Endothelial cell (in vitro differentiated cells): ENCODE measurements at regions not wholly inside any gene's neighbourhood (a gene's known extent, or its start where the extent isn't known, plus 50 kb on each side); places are given as distances from the start of the nearest gene placed in this dataset.

Experiments
- DNase-seq: peaks from one replicate; pipeline ENCODE4 v3.0.0; 2021; ENCODE audit warnings: low spot score
- H3K27ac Mint-ChIP-seq: one replicate; pipeline ENCODE4 v1.8.0; 2021; ENCODE audit warnings: mixed read lengths, inconsistent platforms; ENCODE audit not compliant: unreplicated experiment
- H3K27me3 Mint-ChIP-seq: one replicate; pipeline ENCODE4 v1.8.0; 2021; ENCODE audit warnings: mild to moderate bottlenecking, moderate library complexity, mixed read lengths, inconsistent platforms; ENCODE audit not compliant: unreplicated experiment
- H3K36me3 Mint-ChIP-seq: one replicate; pipeline ENCODE4 v1.8.0; 2021; ENCODE audit warnings: mild to moderate bottlenecking, low read depth, mixed read lengths, inconsistent platforms; ENCODE audit not compliant: unreplicated experiment
- H3K4me1 Mint-ChIP-seq: one replicate; pipeline ENCODE4 v1.8.0; 2021; ENCODE audit warnings: mild to moderate bottlenecking, mixed read lengths, inconsistent platforms; ENCODE audit not compliant: unreplicated experiment
- H3K4me3 Mint-ChIP-seq: one replicate; pipeline ENCODE4 v1.8.0; 2021; ENCODE audit warnings: mild to moderate bottlenecking, mixed read lengths, inconsistent platforms; ENCODE audit not compliant: unreplicated experiment
- H3K9me3 Mint-ChIP-seq: one replicate; pipeline ENCODE4 v1.8.0; 2021; ENCODE audit warnings: mixed read lengths, inconsistent platforms; ENCODE audit not compliant: unreplicated experiment
- CTCF ChIP-seq: fragments of 200-600 bp; sonication (generic); IDR thresholded peaks from one replicate; pipeline ENCODE4 v1.5.0; 2021; ENCODE audit warnings: antibody characterized with exemption; ENCODE audit not compliant: unreplicated experiment

DNA sequence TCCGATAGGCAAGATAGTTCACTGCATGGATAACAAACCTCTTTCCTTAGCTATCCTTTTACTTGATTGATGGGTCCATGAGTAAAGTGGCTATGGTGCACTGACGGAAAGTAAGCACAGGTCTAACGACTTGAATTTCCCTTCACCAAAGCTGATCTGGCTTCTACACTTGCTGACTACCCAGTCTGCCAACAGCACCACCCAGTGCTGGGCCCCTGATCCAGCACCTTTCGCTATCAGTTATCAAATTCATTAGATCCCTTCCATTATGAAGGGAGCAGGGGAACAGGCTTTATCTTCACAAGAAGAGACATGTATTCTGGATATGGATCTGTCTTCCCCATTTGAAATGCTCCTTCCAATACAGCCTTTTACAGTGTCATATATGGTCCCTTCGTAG, 855.9 kb downstream of the GRID1 start:
- TF ChIP-seq CTCF = no peak
- H3K27me3 Mint-ChIP-seq = no peaks in the 10 kb centered on the region
- no peak for DNase-seq
- H3K9me3 Mint-ChIP-seq = peaks cover 2% of the 10 kb centered on the region
- no peaks in the 10 kb centered on the region for H3K36me3 Mint-ChIP-seq
- no peak overlapping the region for H3K27ac Mint-ChIP-seq
- no peak overlapping the region for H3K4me3 Mint-ChIP-seq
- H3K4me1 Mint-ChIP-seq = no peaks in the 10 kb centered on the region

DNA sequence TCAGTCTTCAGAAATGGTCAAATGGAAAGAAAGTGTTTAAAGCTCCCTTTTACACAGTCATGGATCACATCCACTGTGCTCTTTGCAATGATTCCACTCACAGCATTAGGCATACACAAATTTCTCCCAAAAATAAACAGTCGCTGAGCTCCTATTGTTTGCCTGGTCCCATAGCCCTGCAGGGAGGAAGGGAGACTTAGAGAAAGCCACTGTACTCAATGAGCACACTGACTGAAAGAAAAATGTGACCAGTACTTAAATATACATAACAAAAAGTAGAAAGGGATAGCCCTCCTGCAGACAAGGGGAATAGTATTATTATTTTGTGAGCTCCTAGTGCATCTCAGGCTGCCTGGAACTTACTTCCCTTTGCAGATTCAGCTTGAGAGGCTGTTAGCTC, 853.2 kb downstream of the GRID1 start:
- TF ChIP-seq CTCF = no peak
- Mint-ChIP-seq H3K36me3 (no peaks in the 10 kb centered on the region), H3K27ac (no peak overlapping the region), H3K4me3 (no peak overlapping the region), H3K9me3 (no peaks in the 10 kb centered on the region), H3K27me3 (no peaks in the 10 kb centered on the region), H3K4me1 (no peaks in the 10 kb centered on the region)
- no peak for DNase-seq

DNA sequence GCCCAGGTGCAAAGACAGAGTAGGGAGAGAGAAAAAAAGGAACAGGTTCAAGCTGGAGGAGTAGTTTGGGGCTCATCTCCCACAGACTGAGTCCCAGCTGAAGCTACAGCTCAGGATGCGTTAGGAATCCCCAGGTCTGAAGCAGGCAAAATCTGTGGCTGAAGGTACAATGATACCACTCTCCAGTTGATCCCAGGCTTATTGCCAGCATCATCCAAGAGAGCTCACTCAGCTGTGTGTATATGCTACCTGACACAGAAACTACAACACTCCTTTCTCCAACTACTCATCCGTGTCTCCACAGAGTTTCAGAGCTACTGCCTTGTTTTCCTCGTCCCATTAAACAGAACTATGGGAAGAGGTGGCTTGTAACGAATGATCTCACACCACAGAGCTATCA, 851.3 kb downstream of the GRID1 start:
- Mint-ChIP-seq H3K27ac (no peak overlapping the region), H3K36me3 (no peaks in the 10 kb centered on the region), H3K4me1 (no peaks in the 10 kb centered on the region), H3K4me3 (no peak overlapping the region), H3K27me3 (no peaks in the 10 kb centered on the region), H3K9me3 (no peaks in the 10 kb centered on the region)
- TF ChIP-seq CTCF = no peak
- DNase-seq = no peak

GRCh38 chr10:85524001-85524666, 842.5 kb downstream of the GRID1 start:
- peaks cover 17% of the 10 kb centered on the region for H3K9me3 Mint-ChIP-seq
- peaks cover 6% of the 10 kb centered on the region for H3K27me3 Mint-ChIP-seq
- H3K36me3 Mint-ChIP-seq = no peaks in the 10 kb centered on the region
- peaks cover 14% of the 10 kb centered on the region for H3K4me1 Mint-ChIP-seq
- no peak for DNase-seq
- no peak overlapping the region for H3K27ac Mint-ChIP-seq
- no peak for TF ChIP-seq CTCF
- no peak overlapping the region for H3K4me3 Mint-ChIP-seq

DNA sequence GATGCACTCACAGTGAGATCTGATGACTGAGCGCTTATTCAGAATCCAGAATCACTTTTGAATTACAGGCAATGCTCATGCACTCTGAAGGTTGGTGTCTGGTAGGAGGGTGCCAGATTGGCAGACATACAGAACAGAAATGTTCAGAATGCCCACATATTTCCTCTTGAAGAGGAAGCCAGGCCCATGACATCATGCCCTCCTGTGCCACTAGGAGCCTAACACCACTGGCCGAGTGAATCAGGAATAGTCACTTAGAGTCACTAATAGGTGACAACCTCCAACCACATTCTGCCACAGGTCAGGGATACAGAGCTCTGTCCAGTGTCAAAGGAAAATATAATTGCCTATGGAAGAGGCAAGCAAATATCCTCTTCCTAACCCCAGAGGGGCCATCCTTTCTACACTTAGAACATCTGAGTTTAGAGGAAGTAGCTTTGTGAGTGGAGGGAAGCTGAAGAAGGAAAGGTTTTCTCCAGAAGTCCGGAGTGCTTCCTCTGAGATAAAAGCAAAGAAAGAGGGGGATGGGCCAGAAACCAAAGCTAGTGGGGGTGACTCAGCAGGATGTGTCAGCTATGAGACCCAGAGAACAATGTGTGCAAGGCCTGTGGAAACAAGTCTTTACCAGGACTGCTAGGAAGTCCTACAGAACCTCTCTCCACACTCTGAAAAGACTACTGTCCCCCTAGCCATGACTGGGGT, 838.8 kb downstream of the GRID1 start:
- H3K4me1 Mint-ChIP-seq = peaks cover 14% of the 10 kb centered on the region
- peaks cover 9% of the 10 kb centered on the region for H3K27me3 Mint-ChIP-seq
- H3K36me3 Mint-ChIP-seq = no peaks in the 10 kb centered on the region
- DNase-seq = peak; percentile 10
- no peak for TF ChIP-seq CTCF
- peak overlapping the region; percentile 98 for H3K27ac Mint-ChIP-seq
- peaks cover 25% of the 10 kb centered on the region for H3K9me3 Mint-ChIP-seq
- no peak overlapping the region for H3K4me3 Mint-ChIP-seq
